ENCODE measurements at regions not wholly inside any gene's neighbourhood (a gene's known extent, or its start where the extent isn't known, plus 50 kb on each side); places are given as distances from the start of the nearest gene placed in this dataset.

DNA sequence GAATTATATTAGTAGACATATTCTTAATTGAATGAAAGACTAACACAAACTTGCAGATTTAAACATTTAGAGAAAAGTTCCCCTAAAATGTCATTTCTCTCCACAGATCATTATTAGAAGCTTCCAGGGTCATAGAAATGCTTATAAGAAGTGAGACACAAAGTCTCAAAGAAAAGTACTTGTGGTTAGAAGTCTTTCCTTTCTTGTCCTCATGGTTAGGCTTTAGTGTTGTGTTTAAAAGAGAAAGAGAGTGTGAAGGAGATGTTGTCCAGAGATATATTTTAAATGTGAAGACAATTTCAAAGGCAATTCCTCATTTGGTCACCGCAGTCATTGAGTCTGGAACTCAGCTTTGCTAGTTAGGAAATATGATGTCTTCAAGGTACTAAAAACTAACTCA, 230.4 kb upstream of the ARPP21 start:
- Mint-ChIP-seq H3K36me3 (no peaks in the 10 kb centered on the region), H3K27ac (no peak overlapping the region), H3K4me3 (no peak overlapping the region), H3K4me1 (no peaks in the 10 kb centered on the region), H3K9me3 (no peaks in the 10 kb centered on the region), H3K27me3 (ENCODE audit: low read depth) (no peaks in the 10 kb centered on the region)
- DNase-seq (ENCODE audit: low spot score): no peak
- POLR2A ChIA-PET: no interaction called here
- CTCF ChIA-PET: no interaction called here
- no peak for TF ChIP-seq ATF1 (CRISPR knock-in tag; IDR thresholded peaks at IDR 0.05)
- no peak for TF ChIP-seq CBFB (CRISPR knock-in tag; IDR thresholded peaks at IDR 0.05; ENCODE audit: low read depth)
- TF ChIP-seq, protein P1, sequence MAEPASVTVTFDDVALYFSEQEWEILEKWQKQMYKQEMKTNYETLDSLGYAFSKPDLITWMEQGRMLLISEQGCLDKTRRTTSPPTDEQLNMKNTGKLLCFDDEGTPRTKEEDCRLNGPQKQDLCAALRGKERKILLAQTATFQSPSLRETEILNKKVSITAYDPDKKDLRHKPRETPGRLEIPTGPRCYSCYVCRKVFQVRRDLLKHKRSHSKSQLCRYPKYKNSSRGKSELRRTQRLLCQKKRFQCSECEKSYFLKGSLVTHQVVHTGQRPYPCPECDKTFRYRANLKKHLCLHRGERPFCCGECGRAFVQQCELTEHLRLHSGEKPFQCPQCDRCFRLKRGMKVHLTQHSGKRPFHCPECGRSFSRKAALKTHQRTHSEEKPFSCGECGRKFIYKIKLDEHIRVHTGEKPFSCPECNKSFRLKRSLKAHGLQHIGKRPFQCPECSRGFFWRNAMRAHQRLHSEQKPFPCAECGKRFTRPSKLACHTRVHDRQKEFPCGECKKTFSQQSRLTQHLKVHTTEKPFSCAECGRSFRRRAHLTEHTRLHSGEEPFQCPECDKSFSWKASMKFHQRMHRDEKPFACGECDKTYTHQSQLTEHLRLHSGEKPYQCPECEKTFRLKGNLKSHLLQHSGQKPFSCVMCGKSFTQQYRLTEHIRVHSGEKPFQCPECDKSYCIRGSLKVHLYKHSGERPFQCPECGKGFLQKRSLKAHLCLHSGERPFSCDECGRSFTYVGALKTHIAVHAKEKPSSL (CRISPR knock-in tag; conservative IDR thresholded peaks at IDR 0.05): no peak
- no peak for TF ChIP-seq SMAD4 (CRISPR knock-in tag; IDR thresholded peaks at IDR 0.05)
- TF ChIP-seq, protein P2, sequence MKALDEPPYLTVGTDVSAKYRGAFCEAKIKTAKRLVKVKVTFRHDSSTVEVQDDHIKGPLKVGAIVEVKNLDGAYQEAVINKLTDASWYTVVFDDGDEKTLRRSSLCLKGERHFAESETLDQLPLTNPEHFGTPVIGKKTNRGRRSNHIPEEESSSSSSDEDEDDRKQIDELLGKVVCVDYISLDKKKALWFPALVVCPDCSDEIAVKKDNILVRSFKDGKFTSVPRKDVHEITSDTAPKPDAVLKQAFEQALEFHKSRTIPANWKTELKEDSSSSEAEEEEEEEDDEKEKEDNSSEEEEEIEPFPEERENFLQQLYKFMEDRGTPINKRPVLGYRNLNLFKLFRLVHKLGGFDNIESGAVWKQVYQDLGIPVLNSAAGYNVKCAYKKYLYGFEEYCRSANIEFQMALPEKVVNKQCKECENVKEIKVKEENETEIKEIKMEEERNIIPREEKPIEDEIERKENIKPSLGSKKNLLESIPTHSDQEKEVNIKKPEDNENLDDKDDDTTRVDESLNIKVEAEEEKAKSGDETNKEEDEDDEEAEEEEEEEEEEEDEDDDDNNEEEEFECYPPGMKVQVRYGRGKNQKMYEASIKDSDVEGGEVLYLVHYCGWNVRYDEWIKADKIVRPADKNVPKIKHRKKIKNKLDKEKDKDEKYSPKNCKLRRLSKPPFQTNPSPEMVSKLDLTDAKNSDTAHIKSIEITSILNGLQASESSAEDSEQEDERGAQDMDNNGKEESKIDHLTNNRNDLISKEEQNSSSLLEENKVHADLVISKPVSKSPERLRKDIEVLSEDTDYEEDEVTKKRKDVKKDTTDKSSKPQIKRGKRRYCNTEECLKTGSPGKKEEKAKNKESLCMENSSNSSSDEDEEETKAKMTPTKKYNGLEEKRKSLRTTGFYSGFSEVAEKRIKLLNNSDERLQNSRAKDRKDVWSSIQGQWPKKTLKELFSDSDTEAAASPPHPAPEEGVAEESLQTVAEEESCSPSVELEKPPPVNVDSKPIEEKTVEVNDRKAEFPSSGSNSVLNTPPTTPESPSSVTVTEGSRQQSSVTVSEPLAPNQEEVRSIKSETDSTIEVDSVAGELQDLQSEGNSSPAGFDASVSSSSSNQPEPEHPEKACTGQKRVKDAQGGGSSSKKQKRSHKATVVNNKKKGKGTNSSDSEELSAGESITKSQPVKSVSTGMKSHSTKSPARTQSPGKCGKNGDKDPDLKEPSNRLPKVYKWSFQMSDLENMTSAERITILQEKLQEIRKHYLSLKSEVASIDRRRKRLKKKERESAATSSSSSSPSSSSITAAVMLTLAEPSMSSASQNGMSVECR (CRISPR knock-in tag; IDR thresholded peaks at IDR 0.05; ENCODE audit: borderline replicate concordance): no peak
- TF ChIP-seq GRHL2 (CRISPR knock-in tag; IDR thresholded peaks at IDR 0.05; ENCODE audit: insufficient replicate concordance, severe bottlenecking): no peak
- no peak for TF ChIP-seq NFATC4 (CRISPR knock-in tag; IDR thresholded peaks at IDR 0.05)
- TF ChIP-seq, protein P3, sequence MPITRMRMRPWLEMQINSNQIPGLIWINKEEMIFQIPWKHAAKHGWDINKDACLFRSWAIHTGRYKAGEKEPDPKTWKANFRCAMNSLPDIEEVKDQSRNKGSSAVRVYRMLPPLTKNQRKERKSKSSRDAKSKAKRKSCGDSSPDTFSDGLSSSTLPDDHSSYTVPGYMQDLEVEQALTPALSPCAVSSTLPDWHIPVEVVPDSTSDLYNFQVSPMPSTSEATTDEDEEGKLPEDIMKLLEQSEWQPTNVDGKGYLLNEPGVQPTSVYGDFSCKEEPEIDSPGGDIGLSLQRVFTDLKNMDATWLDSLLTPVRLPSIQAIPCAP (CRISPR knock-in tag; IDR thresholded peaks at IDR 0.05): no peak
- TF ChIP-seq, protein P4, sequence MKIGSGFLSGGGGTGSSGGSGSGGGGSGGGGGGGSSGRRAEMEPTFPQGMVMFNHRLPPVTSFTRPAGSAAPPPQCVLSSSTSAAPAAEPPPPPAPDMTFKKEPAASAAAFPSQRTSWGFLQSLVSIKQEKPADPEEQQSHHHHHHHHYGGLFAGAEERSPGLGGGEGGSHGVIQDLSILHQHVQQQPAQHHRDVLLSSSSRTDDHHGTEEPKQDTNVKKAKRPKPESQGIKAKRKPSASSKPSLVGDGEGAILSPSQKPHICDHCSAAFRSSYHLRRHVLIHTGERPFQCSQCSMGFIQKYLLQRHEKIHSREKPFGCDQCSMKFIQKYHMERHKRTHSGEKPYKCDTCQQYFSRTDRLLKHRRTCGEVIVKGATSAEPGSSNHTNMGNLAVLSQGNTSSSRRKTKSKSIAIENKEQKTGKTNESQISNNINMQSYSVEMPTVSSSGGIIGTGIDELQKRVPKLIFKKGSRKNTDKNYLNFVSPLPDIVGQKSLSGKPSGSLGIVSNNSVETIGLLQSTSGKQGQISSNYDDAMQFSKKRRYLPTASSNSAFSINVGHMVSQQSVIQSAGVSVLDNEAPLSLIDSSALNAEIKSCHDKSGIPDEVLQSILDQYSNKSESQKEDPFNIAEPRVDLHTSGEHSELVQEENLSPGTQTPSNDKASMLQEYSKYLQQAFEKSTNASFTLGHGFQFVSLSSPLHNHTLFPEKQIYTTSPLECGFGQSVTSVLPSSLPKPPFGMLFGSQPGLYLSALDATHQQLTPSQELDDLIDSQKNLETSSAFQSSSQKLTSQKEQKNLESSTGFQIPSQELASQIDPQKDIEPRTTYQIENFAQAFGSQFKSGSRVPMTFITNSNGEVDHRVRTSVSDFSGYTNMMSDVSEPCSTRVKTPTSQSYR (CRISPR knock-in tag; IDR thresholded peaks at IDR 0.05): no peak
- TF ChIP-seq, protein P5, sequence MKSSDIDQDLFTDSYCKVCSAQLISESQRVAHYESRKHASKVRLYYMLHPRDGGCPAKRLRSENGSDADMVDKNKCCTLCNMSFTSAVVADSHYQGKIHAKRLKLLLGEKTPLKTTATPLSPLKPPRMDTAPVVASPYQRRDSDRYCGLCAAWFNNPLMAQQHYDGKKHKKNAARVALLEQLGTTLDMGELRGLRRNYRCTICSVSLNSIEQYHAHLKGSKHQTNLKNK (CRISPR knock-in tag; IDR thresholded peaks at IDR 0.05): no peak
- no peak for TF ChIP-seq NR1H2 (CRISPR knock-in tag; IDR thresholded peaks at IDR 0.05)
- TF ChIP-seq, protein P6, sequence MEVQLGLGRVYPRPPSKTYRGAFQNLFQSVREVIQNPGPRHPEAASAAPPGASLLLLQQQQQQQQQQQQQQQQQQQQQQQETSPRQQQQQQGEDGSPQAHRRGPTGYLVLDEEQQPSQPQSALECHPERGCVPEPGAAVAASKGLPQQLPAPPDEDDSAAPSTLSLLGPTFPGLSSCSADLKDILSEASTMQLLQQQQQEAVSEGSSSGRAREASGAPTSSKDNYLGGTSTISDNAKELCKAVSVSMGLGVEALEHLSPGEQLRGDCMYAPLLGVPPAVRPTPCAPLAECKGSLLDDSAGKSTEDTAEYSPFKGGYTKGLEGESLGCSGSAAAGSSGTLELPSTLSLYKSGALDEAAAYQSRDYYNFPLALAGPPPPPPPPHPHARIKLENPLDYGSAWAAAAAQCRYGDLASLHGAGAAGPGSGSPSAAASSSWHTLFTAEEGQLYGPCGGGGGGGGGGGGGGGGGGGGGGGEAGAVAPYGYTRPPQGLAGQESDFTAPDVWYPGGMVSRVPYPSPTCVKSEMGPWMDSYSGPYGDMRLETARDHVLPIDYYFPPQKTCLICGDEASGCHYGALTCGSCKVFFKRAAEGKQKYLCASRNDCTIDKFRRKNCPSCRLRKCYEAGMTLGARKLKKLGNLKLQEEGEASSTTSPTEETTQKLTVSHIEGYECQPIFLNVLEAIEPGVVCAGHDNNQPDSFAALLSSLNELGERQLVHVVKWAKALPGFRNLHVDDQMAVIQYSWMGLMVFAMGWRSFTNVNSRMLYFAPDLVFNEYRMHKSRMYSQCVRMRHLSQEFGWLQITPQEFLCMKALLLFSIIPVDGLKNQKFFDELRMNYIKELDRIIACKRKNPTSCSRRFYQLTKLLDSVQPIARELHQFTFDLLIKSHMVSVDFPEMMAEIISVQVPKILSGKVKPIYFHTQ (CRISPR knock-in tag; IDR thresholded peaks at IDR 0.05): no peak
- ATAC-seq: no peak

Measured in WTC11 (cell line).